HG03103 (cell line): ENCODE measurements at regions not wholly inside any gene's neighbourhood (a gene's known extent, or its start where the extent isn't known, plus 50 kb on each side); places are given as distances from the start of the nearest gene placed in this dataset.
"Not testable (repeated sequence)": the region's sequence is repeated elsewhere in the genome, so short reads cannot be mapped to it uniquely, and the experiment has no call there.

Experiments used
- ATAC-seq: cut with Tn5 transposase; IDR thresholded peaks from one replicate; pipeline ENCODE4 v1.9.1; 2021; ENCODE audit warnings: low read depth; ENCODE audit not compliant: unreplicated experiment

DNA sequence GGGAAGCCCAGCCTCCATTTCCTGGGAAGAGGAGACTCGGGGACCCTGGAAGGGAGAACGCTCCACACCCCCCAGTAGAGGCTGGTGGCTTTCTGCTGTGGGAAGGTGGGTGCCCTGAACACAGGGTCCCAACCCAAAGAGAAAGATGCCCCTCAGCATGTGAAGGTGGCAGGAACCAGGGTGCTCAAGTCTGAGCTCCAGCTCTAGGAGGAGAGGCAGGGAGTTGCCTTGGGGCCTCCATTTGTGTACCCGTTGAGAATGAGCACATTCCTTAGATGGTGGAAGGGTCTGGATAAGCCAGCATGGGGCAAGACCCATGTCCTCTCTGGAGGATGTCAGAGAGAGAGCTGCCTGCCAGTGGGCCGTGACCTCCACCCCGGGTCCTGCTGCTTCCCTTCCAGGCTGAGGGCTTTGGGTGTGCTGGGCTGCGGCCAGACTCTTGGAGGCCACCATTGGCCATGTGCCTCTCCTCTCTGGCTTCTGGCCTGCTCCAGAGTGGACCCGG lies 212.4 kb downstream of the TBC1D2B start:
- ATAC-seq, result no peak

DNA sequence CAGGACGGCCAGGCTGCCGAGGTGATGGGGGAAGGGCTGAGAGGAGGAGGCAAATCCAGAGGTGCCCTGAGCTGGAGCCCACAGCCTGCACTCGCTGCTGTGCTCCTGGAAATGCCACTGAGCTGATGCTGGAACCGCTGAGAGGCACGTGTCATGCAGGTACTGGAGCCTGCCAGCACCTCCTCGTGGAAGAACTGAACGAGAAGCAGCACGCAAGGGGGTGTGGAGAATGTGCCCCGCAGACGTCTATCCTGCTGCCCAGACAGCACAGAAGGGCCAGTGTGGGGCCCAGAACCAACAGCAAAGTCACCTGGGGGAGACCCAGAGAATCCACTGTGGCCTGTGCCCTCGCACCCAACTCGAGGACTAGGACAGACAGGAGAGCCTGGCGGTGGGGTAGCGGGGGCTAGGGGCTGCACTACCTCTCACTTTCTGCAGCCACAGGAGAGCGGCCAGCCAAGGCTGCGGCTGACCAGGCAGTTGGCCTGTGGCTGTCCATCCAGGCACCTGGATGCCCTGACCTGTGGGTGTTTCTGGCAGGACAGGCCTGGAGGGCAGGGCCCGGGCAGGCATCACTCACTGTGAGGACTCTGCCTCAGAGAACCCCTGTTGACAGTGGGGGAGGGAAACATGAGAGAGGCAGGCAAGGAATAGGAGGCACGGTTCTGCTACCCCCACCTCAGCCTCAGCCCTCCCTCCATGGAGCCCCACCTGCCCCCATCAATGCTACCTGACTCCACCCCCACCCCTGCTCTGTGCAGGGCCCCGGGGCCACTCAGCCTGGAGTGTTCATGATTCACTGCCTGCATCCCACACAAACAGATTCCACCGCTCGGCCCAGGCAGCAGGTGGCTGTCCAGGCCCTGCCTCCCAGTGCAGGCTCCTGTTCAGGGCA lies 213.1 kb downstream of the TBC1D2B start:
- no peak for ATAC-seq

GRCh38 chr15:77863491-77864105 lies 213.9 kb downstream of the TBC1D2B start:
- no peak for ATAC-seq

- no peak for ATAC-seq
Measured at GRCh38 chr15:77862651-77863104, 214.8 kb downstream of the TBC1D2B start.

DNA sequence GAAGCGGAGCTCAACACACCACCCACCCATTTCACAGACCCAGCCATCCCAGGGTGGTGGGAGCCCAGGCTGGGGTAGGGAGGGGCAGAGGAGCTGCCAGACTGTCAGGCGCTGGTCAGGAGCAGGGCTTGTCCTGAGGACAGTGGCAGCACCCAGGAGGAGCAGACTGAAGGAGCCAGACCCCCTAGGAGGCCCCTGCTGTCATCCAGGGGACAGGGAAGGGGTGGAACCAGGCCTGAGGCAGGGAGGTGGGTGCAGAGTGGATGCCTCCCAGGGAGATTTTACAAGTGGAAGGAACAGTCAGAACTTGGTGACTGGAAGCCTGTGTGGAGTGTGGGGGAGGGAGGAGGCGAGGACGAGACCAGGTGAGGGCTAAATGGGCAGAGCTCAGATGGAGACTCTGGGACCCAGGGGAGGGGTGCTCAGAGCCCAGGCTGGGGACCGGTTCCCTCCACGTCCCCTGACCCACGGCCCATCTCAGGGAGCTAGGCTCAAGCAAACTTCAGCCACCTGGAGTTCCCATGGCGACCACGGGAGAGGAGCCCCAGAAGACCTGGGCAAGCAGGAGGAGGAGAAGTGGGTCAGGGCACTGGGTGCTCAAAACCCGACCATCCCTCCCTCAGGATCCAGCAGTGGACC lies 215.4 kb downstream of the TBC1D2B start:
- ATAC-seq, result not testable (repeated sequence)

GRCh38 chr15:77860071-77860691 lies 217.3 kb downstream of the TBC1D2B start:
- no peak for ATAC-seq

GRCh38 chr15:77859491-77860060 lies 217.9 kb downstream of the TBC1D2B start:
- ATAC-seq, result no peak

- ATAC-seq, result no peak
Measured at GRCh38 chr15:77858792-77859490, 218.6 kb downstream of the TBC1D2B start.

- no peak for ATAC-seq
Measured at GRCh38 chr15:77857419-77857818, 220.1 kb downstream of the TBC1D2B start.

DNA sequence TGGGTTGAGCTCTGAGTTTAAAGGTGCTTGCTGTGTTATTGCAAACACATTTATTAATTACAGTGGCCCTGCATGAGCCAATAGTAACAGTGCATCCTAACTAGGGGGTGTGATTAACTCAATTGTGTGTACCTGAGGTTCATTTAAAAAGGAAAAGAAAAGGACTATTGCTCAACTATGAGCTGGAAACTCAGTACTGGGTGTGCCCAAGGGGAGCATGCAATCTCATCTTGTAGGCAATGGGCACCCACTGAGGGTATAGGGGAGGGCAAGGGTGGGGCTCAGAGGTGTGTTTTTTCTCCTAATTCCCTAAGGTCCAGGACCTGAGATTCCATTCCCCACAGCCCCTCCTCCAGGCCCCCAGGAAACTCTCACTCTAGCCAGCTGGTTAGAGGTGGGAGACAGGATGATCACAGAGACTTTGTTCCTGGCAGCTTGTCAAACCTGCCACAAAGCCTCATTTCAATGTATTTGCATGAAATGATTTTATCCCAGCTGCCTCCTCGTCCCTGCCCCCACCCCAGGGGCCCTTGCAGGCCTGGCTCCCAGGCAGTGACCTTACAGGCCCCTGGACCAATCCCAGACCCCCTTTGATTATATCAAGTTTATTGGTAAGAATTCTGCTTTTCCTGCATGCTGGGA lies 220.7 kb downstream of the TBC1D2B start:
- no peak for ATAC-seq

DNA sequence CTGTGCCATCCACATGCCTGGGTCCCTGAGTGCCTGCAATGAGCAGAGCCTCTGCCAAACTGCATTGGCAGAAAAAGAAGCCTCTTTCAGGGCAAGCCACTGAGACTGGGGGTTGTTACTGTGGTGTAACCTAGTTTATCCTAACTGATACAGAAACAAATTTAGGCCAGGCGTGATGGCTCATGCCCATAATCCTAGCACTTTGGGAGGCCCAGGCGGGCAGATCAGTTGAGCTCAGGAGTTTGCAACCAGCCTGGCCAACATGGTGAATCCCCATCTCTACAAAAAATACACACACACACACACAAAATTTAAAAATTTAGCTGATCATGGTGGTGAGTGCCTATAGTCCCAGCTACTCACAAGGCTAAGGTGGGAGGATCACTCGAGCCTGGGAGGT lies 221.6 kb downstream of the TBC1D2B start:
- ATAC-seq, result no peak

- ATAC-seq, result no peak
Measured at GRCh38 chr15:77854980-77855379, 222.3 kb upstream of the LINGO1 start.

GRCh38 chr15:77853910-77854309 lies 221.2 kb upstream of the LINGO1 start:
- ATAC-seq, result no peak

DNA sequence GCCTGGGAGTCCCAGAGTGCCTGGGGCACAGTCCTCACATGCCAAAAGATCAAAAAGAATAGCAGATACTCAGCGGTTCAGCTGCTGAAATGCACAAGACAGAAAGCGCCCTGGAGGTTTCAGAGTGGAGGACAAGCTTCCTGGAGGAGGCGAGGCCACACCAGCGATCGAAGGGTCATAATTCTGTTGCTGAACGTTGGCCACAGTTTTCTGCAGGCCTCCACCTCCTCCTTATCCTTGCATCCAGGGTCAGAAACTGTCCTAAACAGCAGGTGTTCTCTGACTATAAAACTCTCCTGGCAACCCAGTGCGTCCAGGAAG lies 220.3 kb upstream of the LINGO1 start:
- no peak for ATAC-seq

DNA sequence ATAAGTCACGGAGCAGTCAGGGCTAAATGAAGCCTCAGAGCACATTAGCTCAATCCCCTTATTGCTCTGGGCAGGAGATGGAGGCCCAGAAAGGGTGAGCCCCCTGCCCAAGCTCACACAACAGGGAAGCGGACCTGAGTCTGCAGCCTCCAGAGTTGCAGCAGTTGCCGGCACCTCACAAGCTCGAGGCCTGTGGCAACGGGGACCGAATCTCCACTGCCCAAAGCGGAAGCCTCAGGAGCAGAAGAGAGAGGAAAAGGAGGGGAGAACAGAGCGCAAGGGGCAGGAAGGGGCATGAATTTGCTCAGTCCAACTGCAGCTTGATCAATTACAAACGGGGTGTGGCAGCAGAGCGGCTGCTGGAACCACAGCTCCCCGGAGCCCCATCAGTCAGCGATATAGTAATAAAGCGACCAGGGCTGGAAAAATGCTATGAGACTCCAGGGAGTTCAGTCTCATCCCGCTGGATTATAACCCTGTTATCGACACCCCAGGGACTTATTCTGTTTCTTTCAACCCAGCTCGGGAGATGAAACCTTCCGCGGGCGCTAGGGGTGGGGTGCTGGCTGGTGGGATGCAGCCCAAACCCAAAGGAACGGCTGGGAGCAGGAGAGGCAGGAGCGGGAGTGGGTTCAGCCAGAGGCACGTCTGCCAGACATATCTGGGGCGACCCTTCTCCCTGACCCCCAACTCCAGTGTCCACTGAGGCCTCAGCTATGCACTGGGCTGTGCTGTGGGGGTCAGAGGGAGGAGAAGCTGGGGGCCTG lies 219.7 kb upstream of the LINGO1 start:
- ATAC-seq, result no peak

- ATAC-seq, result no peak
Measured at GRCh38 chr15:77851691-77852090, 219.0 kb upstream of the LINGO1 start.

DNA sequence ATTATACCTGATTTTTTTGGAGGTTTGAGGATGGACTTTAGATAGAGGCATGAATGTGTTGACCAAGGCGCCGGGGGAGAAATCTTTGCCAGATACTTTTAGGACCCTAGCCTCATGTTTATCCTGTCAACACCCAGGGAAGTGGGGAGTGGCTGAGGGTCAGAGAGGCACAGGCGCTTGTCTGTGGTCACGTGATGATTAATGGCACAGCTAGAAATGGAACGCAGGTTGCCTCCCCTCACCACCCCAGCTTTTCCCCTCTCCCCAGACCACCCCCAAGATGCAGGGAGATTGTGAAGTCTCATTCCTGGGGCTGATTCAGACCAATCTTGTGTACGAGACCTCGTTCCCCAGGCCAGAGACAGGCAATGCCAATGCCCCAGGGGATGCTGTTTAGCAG lies 218.4 kb upstream of the LINGO1 start:
- no peak for ATAC-seq

GRCh38 chr15:77846986-77847385 lies 214.3 kb upstream of the LINGO1 start:
- ATAC-seq, result no peak

DNA sequence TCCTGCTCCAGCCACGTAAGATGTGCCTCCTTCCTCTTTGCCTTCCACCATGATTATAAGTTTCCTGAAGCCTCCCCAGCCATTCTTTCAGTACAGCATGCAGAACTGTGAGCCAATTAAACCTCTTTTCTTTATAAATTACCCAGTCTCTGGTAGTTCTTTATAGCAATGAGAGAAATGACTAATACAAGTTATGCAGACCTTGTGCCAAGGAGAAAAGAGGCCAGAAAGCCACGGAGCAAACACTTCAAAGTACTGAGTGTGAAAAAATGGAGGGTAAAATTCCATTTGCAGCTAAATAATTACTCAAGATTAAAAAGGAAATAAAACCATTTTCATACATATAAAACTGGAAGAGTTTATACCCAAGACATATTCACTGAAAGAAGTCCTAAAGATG lies 213.6 kb upstream of the LINGO1 start:
- no peak for ATAC-seq
